ENCODE measurements at regions not wholly inside any gene's neighbourhood (a gene's known extent, or its start where the extent isn't known, plus 50 kb on each side); places are given as distances from the start of the nearest gene placed in this dataset.

DNA sequence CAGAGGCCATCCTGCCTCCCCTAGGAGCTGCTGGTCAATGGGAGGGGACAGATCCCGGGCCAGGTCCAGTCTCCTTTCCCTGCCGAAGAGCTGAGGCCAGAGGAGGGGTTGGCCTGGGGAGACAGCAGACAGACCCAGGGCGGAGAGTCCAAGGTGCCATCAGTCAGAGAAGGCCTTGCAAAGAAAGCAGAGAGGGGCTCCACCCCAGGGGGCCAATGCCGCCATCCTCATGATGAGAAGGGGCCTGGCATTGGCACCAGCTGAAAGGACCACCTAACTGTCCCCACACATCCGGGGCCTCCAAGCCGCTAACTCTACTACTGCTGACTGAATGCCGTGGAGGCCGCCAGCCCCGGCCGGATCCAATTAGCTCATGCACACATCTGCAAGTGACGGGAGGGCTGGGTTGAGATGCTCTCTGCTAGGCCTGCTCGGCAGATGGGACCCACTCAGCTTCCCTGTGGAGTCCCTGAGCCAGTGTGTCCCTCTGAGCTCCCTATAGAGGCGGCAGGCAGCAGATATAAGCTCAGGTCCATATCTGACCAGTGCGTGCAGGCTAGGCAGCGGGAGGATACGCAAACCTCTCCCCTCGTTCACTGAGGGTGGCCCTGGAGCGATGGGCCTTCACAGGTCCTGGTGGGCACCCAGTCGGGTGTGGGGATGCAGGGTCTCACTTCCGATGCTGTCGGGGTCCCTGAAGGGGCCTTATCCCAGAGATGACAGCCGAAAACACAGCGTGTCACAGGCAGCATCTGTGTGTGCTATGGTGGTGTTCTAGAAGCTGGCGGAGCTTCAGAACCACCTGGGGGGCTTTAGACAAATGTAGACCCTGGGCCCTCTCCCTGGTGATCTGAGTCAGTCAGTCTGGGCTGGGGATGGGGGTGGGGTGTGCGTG is 183.9 kb downstream of the CTTN start:
- no peak for TF ChIP-seq POLR2A (IDR thresholded peaks at IDR 0.05; ENCODE audit: low read length)
- TF ChIP-seq GATA1 (IDR thresholded peaks at IDR 0.05; ENCODE audit: low read depth, low read length) = no peak

Data from erythroblast (primary cell).